ENCODE measurements at regions not wholly inside any gene's neighbourhood (a gene's known extent, or its start where the extent isn't known, plus 50 kb on each side); places are given as distances from the start of the nearest gene placed in this dataset.

DNA sequence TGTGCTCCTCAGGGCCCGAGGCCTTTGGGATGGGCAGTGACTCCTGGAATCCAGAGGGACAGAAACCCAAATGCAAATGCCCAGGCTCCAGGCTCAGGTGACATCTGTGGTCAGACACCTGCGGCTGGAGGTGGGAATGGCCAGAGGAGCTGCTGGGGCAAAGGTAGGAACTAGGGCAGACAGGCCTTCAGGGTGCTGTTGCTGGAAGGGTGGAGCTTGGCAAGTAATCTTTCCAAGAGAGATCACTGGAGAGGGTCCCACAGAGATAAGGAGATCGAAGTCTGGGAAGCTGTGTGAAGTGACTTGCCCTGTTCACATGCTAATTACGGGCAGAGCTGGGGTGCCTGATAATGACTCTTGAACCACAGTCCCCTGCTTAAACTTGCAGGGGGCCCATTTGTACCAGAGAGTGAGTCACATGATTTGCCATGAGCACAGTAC lies 82.4 kb downstream of the ACAA2 start:
- Histone ChIP-seq H3K18ac (ENCODE audit: insufficient read length, low read depth, low read length) (no peak overlapping the region), H2AFZ (ENCODE audit: low read length) (no peak overlapping the region), H3T11ph (ENCODE audit: low read length) (no peak overlapping the region), H3K56ac (ENCODE audit: insufficient read length, low read depth, low read length) (no peak overlapping the region), H3K14ac (ENCODE audit: insufficient read depth, low read length) (no peak overlapping the region), H2BK12ac (ENCODE audit: insufficient read length, low read depth, low read length) (no peak overlapping the region), H3K23me2 (ENCODE audit: insufficient read length, low read depth, low read length, poor library complexity, severe bottlenecking) (no peaks in the 10 kb centered on the region), H2BK120ac (ENCODE audit: low read depth, low read length, poor library complexity, severe bottlenecking) (no peak overlapping the region), H3K4me1 (ENCODE audit: insufficient read depth, low read length) (peaks cover 8% of the 10 kb centered on the region; the same call in 1 of the 2 replicates), H3K23ac (ENCODE audit: insufficient read length, low read depth, low read length) (no peak overlapping the region), H3K79me2 (ENCODE audit: insufficient read depth, low read length) (no peaks in the 10 kb centered on the region), H4K5ac (ENCODE audit: insufficient read length, low read depth, low read length) (no peak overlapping the region), H2BK5ac (ENCODE audit: insufficient read length, low read length) (no peak overlapping the region), H3K79me1 (ENCODE audit: insufficient read depth, low read depth, low read length, poor library complexity, severe bottlenecking) (no peaks in the 10 kb centered on the region), H3K27me3 (ENCODE audit: insufficient read depth, low read length) (no peaks in the 10 kb centered on the region), H3K27ac (ENCODE audit: insufficient read length, low read depth, low read length) (no peak overlapping the region), H4K8ac (replicated peaks; ENCODE audit: insufficient read length, low read depth, low read length) (no peak overlapping the region), H3K4me2 (ENCODE audit: insufficient read depth, insufficient read length, low read length) (no peak overlapping the region), H2BK20ac (ENCODE audit: low read depth, low read length, poor library complexity, severe bottlenecking) (no peak overlapping the region), H4K91ac (ENCODE audit: insufficient read length, low read depth, low read length) (no peak overlapping the region), H3K9ac (ENCODE audit: extremely low read depth, insufficient read length, low read length) (no peak overlapping the region), H2AK5ac (ENCODE audit: insufficient read length, low read length) (no peak overlapping the region), H2BK15ac (ENCODE audit: low read depth, low read length) (no peak overlapping the region), H3K4ac (ENCODE audit: low read depth, low read length) (no peak overlapping the region), H3K9me3 (ENCODE audit: control insufficient read depth, low read depth, low read length) (no peaks in the 10 kb centered on the region), H4K20me1 (ENCODE audit: control insufficient read depth, insufficient read depth, insufficient read length) (no peaks in the 10 kb centered on the region)
- H3K36me3 Mint-ChIP-seq (ENCODE audit: insufficient read depth in 1 of 3, low read depth in 3 of 3) = no peaks in the 10 kb centered on the region
- no peak overlapping the region for H3K4me3 Mint-ChIP-seq
- TF ChIP-seq, protein P1, sequence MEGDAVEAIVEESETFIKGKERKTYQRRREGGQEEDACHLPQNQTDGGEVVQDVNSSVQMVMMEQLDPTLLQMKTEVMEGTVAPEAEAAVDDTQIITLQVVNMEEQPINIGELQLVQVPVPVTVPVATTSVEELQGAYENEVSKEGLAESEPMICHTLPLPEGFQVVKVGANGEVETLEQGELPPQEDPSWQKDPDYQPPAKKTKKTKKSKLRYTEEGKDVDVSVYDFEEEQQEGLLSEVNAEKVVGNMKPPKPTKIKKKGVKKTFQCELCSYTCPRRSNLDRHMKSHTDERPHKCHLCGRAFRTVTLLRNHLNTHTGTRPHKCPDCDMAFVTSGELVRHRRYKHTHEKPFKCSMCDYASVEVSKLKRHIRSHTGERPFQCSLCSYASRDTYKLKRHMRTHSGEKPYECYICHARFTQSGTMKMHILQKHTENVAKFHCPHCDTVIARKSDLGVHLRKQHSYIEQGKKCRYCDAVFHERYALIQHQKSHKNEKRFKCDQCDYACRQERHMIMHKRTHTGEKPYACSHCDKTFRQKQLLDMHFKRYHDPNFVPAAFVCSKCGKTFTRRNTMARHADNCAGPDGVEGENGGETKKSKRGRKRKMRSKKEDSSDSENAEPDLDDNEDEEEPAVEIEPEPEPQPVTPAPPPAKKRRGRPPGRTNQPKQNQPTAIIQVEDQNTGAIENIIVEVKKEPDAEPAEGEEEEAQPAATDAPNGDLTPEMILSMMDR (conservative IDR thresholded peaks at IDR 0.05) = no peak
- H3K27ac Mint-ChIP-seq = peak overlapping the region in 1 of 3 experiments; percentile 72; a peak in 1 of 7 replicates
- H3K4me1 Mint-ChIP-seq = peaks cover 29 to 36% of the 10 kb centered on the region in 2 experiments
- no peak for DNase-seq
- peaks cover 4% of the 10 kb centered on the region; the same call in 1 of the 2 replicates for H3K27me3 Mint-ChIP-seq (ENCODE audit: low read depth)
- H3K9me3 Mint-ChIP-seq = no peaks in the 10 kb centered on the region
- WGBS (ENCODE audit: extremely low coverage, insufficient read length, low lambda C conversion rate) = no CpG with 5 or more reads among the region's 4 CpGs
